Fibroblast of lung (primary cell): ENCODE measurements at regions not wholly inside any gene's neighbourhood (a gene's known extent, or its start where the extent isn't known, plus 50 kb on each side); places are given as distances from the start of the nearest gene placed in this dataset.

Source experiments
- CTCF ChIP-seq, 2 donors: IDR thresholded peaks in 1 of 2; conservative IDR thresholded peaks in 1 of 2; 1 replicate in 1 of 2; 2 replicates in 1 of 2; pipeline ENCODE4 v1.5.1; 2011 to 2012; ENCODE audit warnings: low read length in 2 of 2, control low read depth in 1 of 2, inconsistent platforms in 1 of 2, low read depth in 1 of 2, mild to moderate bottlenecking in 1 of 2
- EZH2 ChIP-seq: IDR thresholded peaks from 2 replicates; pipeline ENCODE4 v1.5.1; 2012; ENCODE audit warnings: low read length, control low read depth, mild to moderate bottlenecking; ENCODE audit errors: missing control alignments

GRCh38 chr10:10313149-10313835, 704.4 kb upstream of the CELF2 start:
- TF ChIP-seq CTCF (conservative IDR thresholded peaks at IDR 0.05 in 1 of 2, IDR thresholded peaks at IDR 0.05 in 1 of 2; ENCODE audit: low read depth in 1 of 2, low read length in 2 of 2), result no peak
- no peak for TF ChIP-seq EZH2
